HG03108 (cell line): ENCODE measurements at regions not wholly inside any gene's neighbourhood (a gene's known extent, or its start where the extent isn't known, plus 50 kb on each side); places are given as distances from the start of the nearest gene placed in this dataset.

Experiments
- ATAC-seq: cut with Tn5 transposase; IDR thresholded peaks from one replicate; pipeline ENCODE4 v1.9.1; 2021; ENCODE audit warnings: moderate library complexity; ENCODE audit not compliant: unreplicated experiment

DNA sequence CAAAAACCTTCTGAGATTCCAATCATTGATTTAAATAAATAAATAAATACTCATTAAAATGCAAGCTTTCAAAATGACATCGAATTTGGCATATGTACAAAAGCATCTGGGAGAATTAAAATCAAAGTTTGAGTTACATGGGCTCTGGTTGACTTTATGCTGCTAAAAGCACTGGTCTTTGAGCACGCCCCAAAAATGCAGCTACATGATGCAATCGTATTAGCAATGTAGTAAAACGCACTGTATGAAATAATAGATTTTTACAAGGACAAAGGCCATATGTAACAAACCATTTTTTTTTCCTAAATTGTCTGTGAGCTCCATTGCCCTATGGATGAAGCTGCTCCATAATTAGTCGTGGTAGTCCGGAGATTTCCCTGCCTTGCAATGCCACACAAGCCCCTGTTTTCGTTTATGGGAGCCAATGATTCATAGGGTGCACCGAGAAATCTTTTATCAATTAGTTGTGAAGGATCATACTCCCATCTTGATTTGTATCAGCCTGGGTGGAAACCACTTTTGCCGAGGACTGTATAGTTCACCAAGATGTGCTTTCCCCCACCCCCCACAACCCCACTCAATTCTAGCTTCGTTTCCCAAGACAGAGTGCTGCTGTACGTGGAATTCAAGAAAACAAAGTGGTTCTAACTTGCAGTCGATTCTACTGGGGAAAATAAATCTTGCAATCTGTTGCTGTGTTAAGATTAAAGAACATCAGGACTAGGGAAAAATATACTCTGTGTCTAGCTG, 268.4 kb downstream of the IRS1 start:
- no peak for ATAC-seq

- ATAC-seq: no peak
These were observed 270.1 kb downstream of the IRS1 start for GRCh38 chr2:226529556-226529955.

DNA sequence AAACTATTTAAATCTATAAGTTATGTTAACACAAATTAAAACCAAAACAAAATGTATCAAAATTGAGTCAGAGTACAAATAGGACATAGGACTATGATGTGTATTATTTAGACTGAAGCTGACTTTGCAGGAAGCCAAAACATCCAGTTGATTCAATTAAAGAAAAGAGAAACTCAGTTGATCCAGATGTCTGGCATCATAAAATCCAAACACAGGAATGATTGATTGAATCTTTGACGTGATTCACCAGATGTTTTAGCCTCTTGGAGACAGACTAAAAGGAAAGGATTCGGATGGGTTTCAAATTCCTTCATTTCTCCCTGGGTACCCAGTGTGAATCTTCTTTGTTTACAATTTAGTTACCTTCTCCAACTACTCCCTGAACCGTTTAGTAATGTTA, 272.9 kb downstream of the IRS1 start:
- no peak for ATAC-seq

DNA sequence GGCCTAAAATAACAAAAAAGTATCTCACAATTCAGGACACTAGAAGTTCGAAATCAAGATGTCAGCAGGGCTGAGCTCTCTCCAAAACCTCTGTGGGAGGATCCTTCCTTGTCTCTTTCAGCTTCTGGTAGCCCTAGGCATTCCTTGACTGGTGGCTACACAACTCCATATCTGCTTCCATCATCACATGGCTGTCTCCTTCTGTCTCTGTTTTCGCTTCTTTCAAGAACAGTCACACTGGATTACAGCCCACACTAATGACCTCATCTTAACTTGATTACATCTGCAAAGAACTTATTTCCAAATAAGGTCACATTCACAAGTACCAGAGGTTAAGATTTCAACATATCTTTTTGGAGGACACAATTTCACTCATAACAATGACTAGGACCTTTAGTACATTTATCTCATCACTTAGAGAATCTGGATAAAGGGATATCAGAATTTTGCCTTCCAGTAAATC, 275.2 kb downstream of the IRS1 start:
- ATAC-seq: no peak

DNA sequence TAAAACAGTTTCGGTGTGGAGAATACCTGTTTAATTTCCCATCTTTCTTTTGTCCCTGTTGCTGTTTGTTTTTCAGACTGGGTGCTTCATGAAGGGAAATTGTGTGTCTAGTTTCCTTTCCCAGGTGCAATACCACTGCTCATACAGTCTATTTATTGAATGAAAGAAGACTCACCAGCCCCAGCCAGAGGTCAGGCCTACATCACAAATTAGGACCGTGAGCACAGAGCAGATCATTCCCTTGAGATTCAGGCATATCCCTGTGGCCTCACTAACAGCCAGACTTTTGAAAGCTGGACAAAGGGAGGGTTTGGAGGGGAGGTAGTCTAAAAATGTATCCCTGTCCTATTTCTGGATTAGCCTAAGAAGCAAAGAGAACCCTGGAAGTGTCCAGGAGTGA, 278.9 kb downstream of the IRS1 start:
- ATAC-seq: no peak

DNA sequence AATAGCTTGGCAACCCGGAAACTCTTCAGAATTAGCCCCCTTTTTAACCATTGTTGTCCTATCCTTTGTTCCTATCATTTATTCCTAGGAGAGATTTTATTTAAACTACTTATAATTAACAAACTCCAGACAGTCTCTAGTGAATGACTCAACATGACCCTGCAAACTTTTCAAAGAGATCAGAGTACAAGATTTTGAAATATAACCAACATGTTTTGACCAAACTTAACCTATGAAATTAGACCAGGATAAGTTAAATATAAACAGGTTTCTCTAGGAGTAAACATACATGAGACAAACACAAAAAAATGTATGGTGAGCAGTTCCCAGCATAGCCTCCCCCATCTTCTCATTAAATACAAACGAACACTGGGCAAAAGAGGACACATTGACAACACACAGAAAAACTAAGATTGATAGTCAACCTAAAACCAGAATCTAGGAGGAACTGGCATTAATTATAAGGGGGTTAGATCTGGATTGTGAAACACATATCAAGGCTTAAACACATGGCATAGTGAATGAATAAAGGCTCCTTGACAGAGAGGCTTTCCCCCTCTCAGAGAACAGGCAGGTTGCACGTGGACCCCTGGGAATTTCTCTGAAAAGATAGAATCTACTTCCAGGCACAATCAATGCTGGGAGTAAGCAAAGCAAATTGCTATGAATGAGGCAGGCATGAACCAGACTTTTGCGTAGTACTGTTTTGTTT, 284.1 kb downstream of the IRS1 start:
- no peak for ATAC-seq

GRCh38 chr2:226514895-226515294, 284.7 kb downstream of the IRS1 start:
- ATAC-seq: no peak

GRCh38 chr2:226511311-226511710, 288.3 kb downstream of the IRS1 start:
- no peak for ATAC-seq

DNA sequence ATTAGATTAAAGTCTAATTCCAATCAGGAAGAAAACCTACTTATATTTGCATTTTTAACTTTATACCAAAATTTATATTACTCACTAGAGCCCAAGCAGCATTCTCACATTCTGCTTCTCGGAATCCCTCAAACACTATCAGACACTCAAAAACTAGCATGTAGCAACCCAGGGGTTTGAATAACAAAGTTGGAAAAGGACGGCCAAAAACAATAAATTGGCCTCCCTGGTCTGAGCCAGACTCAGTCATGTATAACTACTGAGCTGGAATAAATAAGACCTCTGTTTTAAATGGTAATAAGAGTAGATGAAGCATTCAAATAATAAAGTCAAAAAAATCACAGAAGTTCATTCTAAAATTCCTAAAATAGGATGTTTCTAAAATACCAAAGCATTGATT, 290.9 kb downstream of the IRS1 start:
- no peak for ATAC-seq

- no peak for ATAC-seq
These were observed 291.6 kb downstream of the IRS1 start for GRCh38 chr2:226508005-226508404.

DNA sequence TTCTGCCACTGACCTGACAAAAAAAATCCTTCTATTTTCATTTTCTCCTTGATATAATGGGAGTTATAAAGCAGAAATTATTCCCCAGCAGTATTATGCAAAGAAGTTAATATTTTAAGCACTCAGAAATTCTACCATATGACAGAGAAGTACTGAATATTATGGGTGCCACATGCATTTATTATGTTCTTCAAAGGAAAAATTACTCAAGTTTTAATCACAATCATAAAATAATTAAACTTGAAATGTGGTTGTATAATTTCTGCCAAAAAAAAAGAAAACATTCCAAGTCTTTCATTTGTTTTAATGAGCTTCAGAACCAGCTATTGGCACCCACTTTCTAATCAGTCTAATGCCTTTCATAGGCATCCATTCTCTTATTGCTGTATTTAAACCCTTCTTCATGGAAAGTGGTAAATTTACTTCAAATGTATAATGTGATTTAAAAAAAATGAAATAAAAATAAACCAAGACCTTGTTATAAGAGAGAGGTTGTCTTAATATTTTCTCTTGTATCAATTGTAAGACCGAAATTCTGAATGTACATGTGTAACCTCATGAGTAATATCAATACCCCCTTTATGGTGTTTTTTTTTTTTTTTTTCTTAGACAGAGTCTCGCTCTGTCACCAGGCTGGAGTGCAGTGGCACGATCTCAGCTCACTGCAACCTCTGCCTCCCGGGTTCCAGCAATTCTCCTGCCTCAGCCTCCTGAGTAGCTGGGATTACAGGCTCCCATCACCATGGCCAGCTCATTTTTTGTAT, 302.3 kb downstream of the IRS1 start:
- ATAC-seq: no peak

GRCh38 chr2:226496273-226496550, 303.4 kb downstream of the IRS1 start:
- no peak for ATAC-seq

GRCh38 chr2:226495466-226496272, 304.0 kb downstream of the IRS1 start:
- no peak for ATAC-seq

DNA sequence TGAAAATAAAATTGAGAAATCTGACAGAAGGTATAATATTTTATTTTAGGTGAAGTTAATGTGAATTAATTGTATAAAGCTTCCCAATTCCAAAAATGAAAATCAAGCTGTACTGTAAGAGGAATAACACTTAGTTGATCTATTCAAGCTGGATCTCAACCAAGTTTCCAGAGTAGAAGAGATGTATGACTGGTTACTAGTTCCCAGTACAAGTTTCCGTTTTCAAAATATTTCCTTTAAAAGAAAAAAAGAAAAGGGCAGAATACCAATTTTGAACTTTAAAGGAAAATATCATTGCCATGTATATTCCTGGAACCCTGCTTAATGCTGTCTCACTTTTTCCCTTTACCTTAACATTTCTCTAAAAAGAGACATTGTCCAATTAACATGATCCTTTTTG, 308.5 kb downstream of the IRS1 start:
- no peak for ATAC-seq

- ATAC-seq: no peak
These were observed 309.7 kb downstream of the IRS1 start for GRCh38 chr2:226489775-226490541.

DNA sequence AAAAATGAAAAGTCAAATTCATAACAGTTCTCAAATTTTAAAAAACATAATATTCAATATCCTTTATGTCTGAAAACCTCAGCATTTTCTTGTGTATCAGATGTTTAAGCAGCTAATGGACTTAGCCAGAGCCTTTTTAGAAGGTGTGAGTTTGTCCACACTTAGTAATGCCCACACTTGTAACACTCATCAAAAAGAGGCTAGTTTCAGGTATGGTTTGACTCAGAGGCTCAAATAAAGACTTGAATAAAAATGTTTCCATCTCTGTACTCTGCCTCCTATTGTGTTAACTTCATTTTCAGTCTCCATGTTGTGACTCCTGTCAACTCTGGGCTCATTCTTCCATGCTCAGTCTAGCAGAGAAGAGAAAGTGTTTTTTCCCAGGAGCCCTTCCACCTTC, 311.6 kb downstream of the IRS1 start:
- no peak for ATAC-seq

GRCh38 chr2:226487573-226487972, 312.0 kb downstream of the IRS1 start:
- no peak for ATAC-seq

- ATAC-seq: no peak
These were observed 315.6 kb downstream of the IRS1 start for GRCh38 chr2:226483745-226484619.

GRCh38 chr2:226483143-226483542, 316.5 kb downstream of the IRS1 start:
- no peak for ATAC-seq
